Calu3 (cell line): ENCODE measurements at regions not wholly inside any gene's neighbourhood (a gene's known extent, or its start where the extent isn't known, plus 50 kb on each side); places are given as distances from the start of the nearest gene placed in this dataset.
"Not testable (repeated sequence)": the region's sequence is repeated elsewhere in the genome, so short reads cannot be mapped to it uniquely, and the experiment has no call there.

Source experiments
- BruUV-seq: library from RNA; stranded (reverse); fragments of 400-500 nt; replicated peaks from 2 replicates; lab custom pipeline; 2021; lab: Mats Ljungman, UMichigan
- CTCF ChIA-PET: fragments of 300-600 bp; sonication (Branson Sonifier 250); formaldehyde crosslinking; loops from one replicate; lab custom pipeline; 2022; ENCODE audit warnings: antibody characterized with exemption; lab: Charles Lee
- DNase-seq: peaks from one replicate; pipeline ENCODE4 v3.0.0; 2022
- H3K27ac Mint-ChIP-seq: one replicate; pipeline ENCODE4 v1.8.0; 2022; ENCODE audit warnings: mixed read lengths; ENCODE audit not compliant: unreplicated experiment
- H3K27me3 Mint-ChIP-seq: one replicate; pipeline ENCODE4 v1.8.0; 2022; ENCODE audit warnings: mixed read lengths; ENCODE audit not compliant: unreplicated experiment
- H3K36me3 Mint-ChIP-seq: one replicate; pipeline ENCODE4 v1.8.0; 2022; ENCODE audit warnings: mild to moderate bottlenecking, moderate library complexity, mixed read lengths; ENCODE audit not compliant: insufficient read depth, unreplicated experiment
- H3K4me1 Mint-ChIP-seq: one replicate; pipeline ENCODE4 v1.8.0; 2022; ENCODE audit warnings: mild to moderate bottlenecking, low read depth, mixed read lengths; ENCODE audit not compliant: unreplicated experiment
- H3K4me3 Mint-ChIP-seq: one replicate; pipeline ENCODE4 v1.8.0; 2022; ENCODE audit warnings: mild to moderate bottlenecking, low read depth, moderate library complexity, mixed read lengths; ENCODE audit not compliant: unreplicated experiment
- H3K9me3 Mint-ChIP-seq: one replicate; pipeline ENCODE4 v1.8.0; 2022; ENCODE audit warnings: low read depth, mixed read lengths; ENCODE audit not compliant: unreplicated experiment
- intact Hi-C: fragments of 100-400 bp; cut with micrococcal nuclease; formaldehyde crosslinking; loops from one replicate; pipeline ENCODE4 v1.10.0; 2022; ENCODE audit not compliant: unreplicated experiment
- TF ChIP-seq, protein P1 (sequence below): fragments of 200-600 bp; IDR thresholded peaks from one replicate; pipeline ENCODE4 v1.8.0; 2022; ENCODE audit warnings: antibody characterized with exemption; ENCODE audit not compliant: unreplicated experiment

DNA sequence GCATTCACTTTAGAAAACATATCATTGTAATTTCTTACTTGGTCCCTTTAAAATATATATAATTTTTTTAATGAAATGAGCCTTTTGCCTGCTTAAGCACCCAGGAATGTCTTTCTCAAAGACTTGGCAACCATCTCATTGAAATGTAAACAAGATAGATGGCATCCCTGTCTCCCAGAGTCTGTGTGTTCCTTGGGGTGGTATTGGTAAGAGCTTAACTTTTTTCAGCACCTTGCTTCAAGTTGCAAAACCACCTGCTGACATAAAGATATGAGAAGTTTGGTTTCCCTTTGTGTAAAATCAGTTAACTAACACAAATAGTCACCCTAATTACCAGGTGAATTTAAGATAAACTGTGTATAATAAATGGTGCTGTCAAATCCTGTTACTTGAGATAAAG lies 266.9 kb downstream of the DSC3 start:
- DNase-seq, result no peak

DNA sequence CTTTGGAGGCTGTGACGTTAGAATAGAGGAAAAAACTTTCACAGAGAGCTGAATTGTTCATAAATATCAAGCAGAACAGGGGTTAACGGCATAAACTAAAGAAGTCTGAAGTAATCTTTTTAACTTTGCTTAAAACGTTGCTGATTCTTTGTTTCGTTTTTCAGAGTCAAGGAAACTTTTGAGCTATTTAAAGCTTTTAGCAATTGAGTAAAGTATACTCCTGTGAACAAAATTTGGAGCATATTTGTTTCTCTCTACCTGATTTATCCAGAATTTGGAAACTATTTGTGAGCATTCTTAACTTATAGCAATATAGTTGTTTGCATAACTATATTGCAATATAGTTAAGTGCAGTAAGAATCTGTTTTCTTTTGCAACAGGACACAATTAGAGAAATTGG lies 270.4 kb downstream of the DSC3 start:
- BruUV-seq, H3K36me3 Mint-ChIP-seq, H3K4me1 Mint-ChIP-seq, intact Hi-C loops, DNase-seq, H3K27me3 Mint-ChIP-seq, H3K9me3 Mint-ChIP-seq, H3K27ac Mint-ChIP-seq, H3K4me3 Mint-ChIP-seq, CTCF ChIA-PET: not testable (repeated sequence)

More for the DNA sequence above, 266.9 kb downstream of the DSC3 start:
- BruUV-seq, result no TSS peak
- Mint-ChIP-seq H3K4me3 (no peak overlapping the region), H3K27me3 (no peaks in the 10 kb centered on the region), H3K4me1 (no peaks in the 10 kb centered on the region), H3K36me3 (no peaks in the 10 kb centered on the region), H3K27ac (no peak overlapping the region), H3K9me3 (peaks cover 2% of the 10 kb centered on the region)
- intact Hi-C loops, result no loop called here
- CTCF ChIA-PET, result no interaction called here
- TF ChIP-seq, protein P1, sequence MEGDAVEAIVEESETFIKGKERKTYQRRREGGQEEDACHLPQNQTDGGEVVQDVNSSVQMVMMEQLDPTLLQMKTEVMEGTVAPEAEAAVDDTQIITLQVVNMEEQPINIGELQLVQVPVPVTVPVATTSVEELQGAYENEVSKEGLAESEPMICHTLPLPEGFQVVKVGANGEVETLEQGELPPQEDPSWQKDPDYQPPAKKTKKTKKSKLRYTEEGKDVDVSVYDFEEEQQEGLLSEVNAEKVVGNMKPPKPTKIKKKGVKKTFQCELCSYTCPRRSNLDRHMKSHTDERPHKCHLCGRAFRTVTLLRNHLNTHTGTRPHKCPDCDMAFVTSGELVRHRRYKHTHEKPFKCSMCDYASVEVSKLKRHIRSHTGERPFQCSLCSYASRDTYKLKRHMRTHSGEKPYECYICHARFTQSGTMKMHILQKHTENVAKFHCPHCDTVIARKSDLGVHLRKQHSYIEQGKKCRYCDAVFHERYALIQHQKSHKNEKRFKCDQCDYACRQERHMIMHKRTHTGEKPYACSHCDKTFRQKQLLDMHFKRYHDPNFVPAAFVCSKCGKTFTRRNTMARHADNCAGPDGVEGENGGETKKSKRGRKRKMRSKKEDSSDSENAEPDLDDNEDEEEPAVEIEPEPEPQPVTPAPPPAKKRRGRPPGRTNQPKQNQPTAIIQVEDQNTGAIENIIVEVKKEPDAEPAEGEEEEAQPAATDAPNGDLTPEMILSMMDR, result no peak

DNA sequence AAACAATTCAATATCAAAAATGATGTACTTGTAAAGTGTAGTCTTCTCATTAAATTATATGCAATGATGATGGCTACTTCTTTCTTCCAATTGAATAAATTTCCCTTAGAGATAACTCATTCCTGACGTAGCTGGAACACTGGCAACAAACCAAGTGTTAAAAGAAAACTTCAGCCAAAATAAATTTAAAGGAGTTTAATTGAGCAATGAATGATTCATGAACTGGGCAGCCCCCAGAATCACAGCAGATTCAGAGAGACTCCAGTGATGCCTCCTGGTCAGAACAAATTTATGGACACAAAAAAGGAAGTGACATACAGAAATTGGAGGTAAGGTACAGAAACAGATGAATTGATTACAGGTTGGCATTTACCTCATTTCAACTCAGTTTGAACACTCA lies 276.5 kb downstream of the DSC3 start:
- CTCF ChIA-PET, result no interaction called here
- H3K4me3 Mint-ChIP-seq, result no peak overlapping the region
- peaks cover 3% of the 10 kb centered on the region for H3K9me3 Mint-ChIP-seq
- H3K36me3 Mint-ChIP-seq, result no peaks in the 10 kb centered on the region
- no peaks in the 10 kb centered on the region for H3K27me3 Mint-ChIP-seq
- BruUV-seq, result no TSS peak
- no peak for DNase-seq
- H3K4me1 Mint-ChIP-seq, result no peaks in the 10 kb centered on the region
- H3K27ac Mint-ChIP-seq, result no peak overlapping the region
- intact Hi-C loops, result no loop called here
- TF ChIP-seq, protein P1, result no peak

DNA sequence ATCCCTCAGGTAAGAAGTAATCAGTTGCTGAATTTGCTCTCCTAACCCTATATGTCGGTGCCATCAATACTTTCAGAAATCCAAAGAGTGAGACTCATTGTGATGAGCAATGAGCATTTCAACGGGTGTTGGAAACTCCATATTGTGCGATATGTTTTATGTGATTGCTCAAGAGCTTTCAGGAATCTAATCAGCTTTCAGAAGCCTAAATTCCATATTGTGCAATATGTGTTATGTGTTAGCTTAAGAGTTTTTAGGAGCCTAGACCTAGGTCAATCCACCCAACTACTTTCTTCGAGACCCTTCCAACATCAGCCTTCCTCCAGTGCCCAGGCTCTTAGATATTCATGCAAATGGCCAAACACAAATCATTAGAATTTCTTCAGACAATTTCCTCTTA lies 277.3 kb downstream of the DSC3 start:
- Mint-ChIP-seq H3K4me3 (no peak overlapping the region), H3K27me3 (no peaks in the 10 kb centered on the region), H3K36me3 (no peaks in the 10 kb centered on the region), H3K9me3 (peaks cover 3% of the 10 kb centered on the region), H3K4me1 (no peaks in the 10 kb centered on the region), H3K27ac (no peak overlapping the region)
- BruUV-seq, result no TSS peak
- TF ChIP-seq, protein P1, result no peak
- no peak for DNase-seq
- intact Hi-C loops, result no loop called here
- CTCF ChIA-PET, result no interaction called here

DNA sequence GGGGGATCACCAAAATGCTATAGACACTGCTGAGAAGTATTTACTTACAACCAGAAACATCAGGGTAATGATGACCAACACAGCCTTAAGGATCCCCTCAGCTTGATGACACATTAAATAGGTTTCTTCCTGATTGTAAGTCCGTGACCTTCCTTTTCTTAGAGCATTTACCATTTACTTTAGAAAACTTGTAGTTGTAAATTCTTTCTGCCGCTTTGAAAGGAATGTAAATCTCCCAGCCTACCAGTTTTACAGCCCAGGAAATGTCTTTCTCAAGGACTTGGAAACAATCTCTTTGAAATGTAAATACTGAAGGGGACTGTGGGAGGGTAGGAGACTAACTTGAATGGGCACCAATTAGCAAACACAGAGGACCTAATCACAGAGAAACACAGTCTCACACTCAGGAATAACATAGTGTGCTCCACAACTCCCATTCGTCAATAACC lies 278.6 kb downstream of the DSC3 start:
- Mint-ChIP-seq H3K36me3 (no peaks in the 10 kb centered on the region), H3K4me1 (no peaks in the 10 kb centered on the region), H3K27ac (no peak overlapping the region), H3K4me3 (no peak overlapping the region), H3K27me3 (no peaks in the 10 kb centered on the region), H3K9me3 (peaks cover 3% of the 10 kb centered on the region)
- CTCF ChIA-PET, result interaction anchor here (0.6 kb wide), 1 partner anchor 159 kb away, joined by 3 read pairs; no protein-coding TSS in a partner anchor
- TF ChIP-seq, protein P1, result no peak
- intact Hi-C loops, result no loop called here
- no TSS peak for BruUV-seq
- DNase-seq, result no peak
